Small intestine (tissue), 7 donors: ENCODE measurements at regions not wholly inside any gene's neighbourhood (a gene's known extent, or its start where the extent isn't known, plus 50 kb on each side); places are given as distances from the start of the nearest gene placed in this dataset.

Source experiments
- DNase-seq, 2 donors: peaks; one replicate each; pipeline versions ENCODE4 v3.0.0 to v3.0.0-alpha.2; 2013
- FAIRE-seq: peaks from 2 replicates; lab custom pipeline; 2012; peaks lifted over from hg19 to GRCh38; lab: Jason Lieb, UNC
- H3K27ac ChIP-seq, 3 donors: one replicate each; pipeline ENCODE4 v1.5.1; 2013; ENCODE audit warnings: low read length in 2 of 3, mild to moderate bottlenecking in 2 of 3, control low read depth in 1 of 3, inconsistent platforms in 1 of 3, low read depth in 1 of 3, moderate library complexity in 1 of 3
- H3K27me3 ChIP-seq, 3 donors: one replicate each; pipeline ENCODE4 v1.6.1; 2013; ENCODE audit warnings: low read length in 3 of 3, inconsistent platforms in 1 of 3; ENCODE audit not compliant: control insufficient read depth in 3 of 3, insufficient read depth in 3 of 3
- H3K36me3 ChIP-seq, 3 donors: one replicate each; pipeline ENCODE4 v1.6.1; 2013; ENCODE audit warnings: low read length in 3 of 3, inconsistent platforms in 1 of 3, low read depth in 1 of 3, mild to moderate bottlenecking in 1 of 3, moderate library complexity in 1 of 3; ENCODE audit not compliant: control insufficient read depth in 3 of 3, insufficient read depth in 2 of 3
- H3K4me1 ChIP-seq, 3 donors: one replicate each; pipeline ENCODE4 v1.6.1; 2013; ENCODE audit warnings: low read length in 2 of 3, inconsistent platforms in 1 of 3, low read depth in 1 of 3, mild to moderate bottlenecking in 1 of 3, moderate library complexity in 1 of 3; ENCODE audit not compliant: control insufficient read depth in 3 of 3, insufficient read depth in 2 of 3
- H3K4me3 ChIP-seq, 3 donors: one replicate each; pipeline ENCODE4 v1.5.1; 2013; ENCODE audit warnings: low read length in 3 of 3, control low read depth in 1 of 3, inconsistent platforms in 1 of 3, low read depth in 1 of 3, mild to moderate bottlenecking in 1 of 3, moderate library complexity in 1 of 3
- H3K9me3 ChIP-seq, 2 donors: one replicate each; pipeline ENCODE4 v1.6.1; 2013; ENCODE audit warnings: low read depth in 1 of 2, low read length in 1 of 2; ENCODE audit not compliant: control insufficient read depth in 2 of 2, insufficient read depth in 1 of 2
- WGBS, 3 donors: extraction: QIAGEN DNeasy Blood & Tissue Kit; methylation state at CpG; one replicate each; pipeline ENCODE4 v1.1.7; 2013; 5-methylcytosine and 5-hydroxymethylcytosine counted together
- donor health status: healthy with polysubstance abuse.
- donor health status: control.
- donor health status: control.
- donor health status: Bipolar disorder and iron deficiency.
- donor health status: healthy.

- Histone ChIP-seq H3K4me1 (no peaks in the 10 kb centered on the region), H3K27ac (no peak overlapping the region), H3K4me3 (no peak overlapping the region), H3K36me3 (no peaks in the 10 kb centered on the region), H3K9me3 (no peaks in the 10 kb centered on the region), H3K27me3 (no peaks in the 10 kb centered on the region)
- 33 to 43% (median 40%) methylated on average over 6 of the region's 6 CpGs for WGBS, 3 donors
- FAIRE-seq (no peak), DNase-seq (no peak)
These were observed 845.3 kb upstream of the PTPRD start for GRCh38 chr9:11457825-11458790.

- no peak overlapping the region for H3K4me3 ChIP-seq
- H3K4me1 ChIP-seq: no peaks in the 10 kb centered on the region
- no peak for FAIRE-seq
- H3K27me3 ChIP-seq: no peaks in the 10 kb centered on the region
- H3K9me3 ChIP-seq: peaks cover 0 to 2% of the 10 kb centered on the region in 2 donors
- no peak for DNase-seq
- no peak overlapping the region for H3K27ac ChIP-seq
- 84 to 97% (median 92%) methylated on average over 1 of the region's 1 CpG for WGBS, 3 donors
- H3K36me3 ChIP-seq: no peaks in the 10 kb centered on the region
These were observed 856.9 kb upstream of the PTPRD start for GRCh38 chr9:11469745-11470144.

- DNase-seq: no peak
- Histone ChIP-seq H3K27ac (no peak overlapping the region), H3K4me1 (no peaks in the 10 kb centered on the region), H3K27me3 (no peaks in the 10 kb centered on the region), H3K9me3 (peaks cover 0 to 2% of the 10 kb centered on the region in 2 donors), H3K36me3 (no peaks in the 10 kb centered on the region), H3K4me3 (no peak overlapping the region)
- FAIRE-seq: no peak
- WGBS, 3 donors: 85 to 90% (median 88%) methylated on average over 9 of the region's 9 CpGs
These were observed 858.5 kb upstream of the PTPRD start for GRCh38 chr9:11471321-11471720.

- Histone ChIP-seq H3K27me3 (no peaks in the 10 kb centered on the region), H3K4me3 (no peak overlapping the region), H3K4me1 (no peaks in the 10 kb centered on the region), H3K9me3 (no peaks in the 10 kb centered on the region), H3K27ac (no peak overlapping the region), H3K36me3 (no peaks in the 10 kb centered on the region)
- DNase-seq (no peak), FAIRE-seq (no peak)
- 76 to 88% (median 88%) methylated on average over 9 of the region's 9 CpGs for WGBS, 3 donors
These were observed 888.0 kb upstream of the PTPRD start for GRCh38 chr9:11500780-11501179.

GRCh38 chr9:11506980-11507379 is 894.2 kb upstream of the PTPRD start:
- DNase-seq (no peak), FAIRE-seq (no peak)
- peaks cover 0 to 4% of the 10 kb centered on the region in 2 donors for H3K9me3 ChIP-seq
- H3K27ac ChIP-seq: no peak overlapping the region
- H3K4me3 ChIP-seq: no peak overlapping the region
- no peaks in the 10 kb centered on the region for H3K27me3 ChIP-seq
- WGBS, 3 donors: 68 to 78% (median 76%) methylated on average over 2 of the region's 2 CpGs
- H3K36me3 ChIP-seq: no peaks in the 10 kb centered on the region
- H3K4me1 ChIP-seq: no peaks in the 10 kb centered on the region

- H3K9me3 ChIP-seq: no peaks in the 10 kb centered on the region
- no peaks in the 10 kb centered on the region for H3K4me1 ChIP-seq
- no peak for FAIRE-seq
- H3K4me3 ChIP-seq: no peak overlapping the region
- H3K27ac ChIP-seq: no peak overlapping the region
- DNase-seq: no peak
- H3K36me3 ChIP-seq: no peaks in the 10 kb centered on the region
- H3K27me3 ChIP-seq: no peaks in the 10 kb centered on the region
These were observed 924.8 kb upstream of the PTPRD start for GRCh38 chr9:11537566-11537965.

- DNase-seq: no peak
- Histone ChIP-seq H3K36me3 (no peaks in the 10 kb centered on the region), H3K27ac (no peak overlapping the region), H3K4me1 (no peaks in the 10 kb centered on the region), H3K4me3 (no peak overlapping the region), H3K9me3 (no peaks in the 10 kb centered on the region), H3K27me3 (no peaks in the 10 kb centered on the region)
- peak; percentile 19 for FAIRE-seq
These were observed 930.0 kb upstream of the PTPRD start for GRCh38 chr9:11542781-11543180.

- no peak for DNase-seq
- 46 to 57% (median 53%) methylated on average over 3 of the region's 3 CpGs for WGBS, 3 donors
- no peak overlapping the region for H3K4me3 ChIP-seq
- peaks cover 0 to 5% of the 10 kb centered on the region in 2 donors for H3K9me3 ChIP-seq
- no peak for FAIRE-seq
- no peaks in the 10 kb centered on the region for H3K36me3 ChIP-seq
- no peaks in the 10 kb centered on the region for H3K4me1 ChIP-seq
- H3K27me3 ChIP-seq: no peaks in the 10 kb centered on the region
- H3K27ac ChIP-seq: no peak overlapping the region
These were observed 933.4 kb upstream of the PTPRD start for GRCh38 chr9:11546231-11546630.
